ENCODE measurements at regions not wholly inside any gene's neighbourhood (a gene's known extent, or its start where the extent isn't known, plus 50 kb on each side); places are given as distances from the start of the nearest gene placed in this dataset.

- H3K36me3 ChIP-seq (ENCODE audit: control insufficient read depth in 2 of 2, insufficient read depth in 2 of 2, low read length in 1 of 2), result no peaks in the 10 kb centered on the region
- no peak for DNase-seq (ENCODE audit: low read depth, low spot score)
- H3K9ac ChIP-seq (ENCODE audit: control insufficient read depth, insufficient read depth, low read length), result no peak overlapping the region
- H3K4me3 ChIP-seq, result no peak overlapping the region
- TF ChIP-seq FOXK2 (IDR thresholded peaks at IDR 0.05) (no peak), RBBP5 (conservative IDR thresholded peaks at IDR 0.05) (no peak), DPF2 (IDR thresholded peaks at IDR 0.05) (no peak), NKRF (conservative IDR thresholded peaks at IDR 0.05) (no peak), ETV6 (conservative IDR thresholded peaks at IDR 0.05 in 1 of 2, IDR thresholded peaks at IDR 0.05 in 1 of 2; ENCODE audit: borderline replicate concordance in 1 of 2, low read depth in 1 of 2) (no peak), NBN (IDR thresholded peaks at IDR 0.05) (no peak), CEBPZ (IDR thresholded peaks at IDR 0.05; ENCODE audit: low read depth, low read length) (no peak), SIN3A (IDR thresholded peaks at IDR 0.05; ENCODE audit: low read depth, low read length) (no peak)
- H3K4me1 ChIP-seq (ENCODE audit: control insufficient read depth, insufficient read depth, low read length), result no peaks in the 10 kb centered on the region
- ATAC-seq, result no peak
- WGBS (ENCODE audit: insufficient coverage, insufficient replicate concordance, low lambda C conversion rate, missing lambda C conversion rate), result 20% methylated on average over 5 of the region's 5 CpGs
- no TSS peak for BruUV-seq (replicated peaks)
- ChIA-PET CTCF (no interaction called here), SMC1A (ENCODE audit: uncharacterized antibody, unreplicated experiment) (no interaction called here), RAD21 (ENCODE audit: unreplicated experiment) (no interaction called here), POLR2A (no interaction called here)
- H3K27me3 ChIP-seq (replicated peaks in 1 of 2; ENCODE audit: control insufficient read depth in 2 of 2, insufficient read depth in 2 of 2, low read length in 1 of 2), result no peaks in the 10 kb centered on the region
- no peaks in the 10 kb centered on the region for H4K20me1 ChIP-seq (ENCODE audit: control insufficient read depth, insufficient read depth)
- H3K4me2 ChIP-seq (ENCODE audit: control insufficient read depth, insufficient read depth), result no peak overlapping the region
- no peak overlapping the region for H2AFZ ChIP-seq (ENCODE audit: control insufficient read depth, low read depth, low read length)
- no peaks in the 10 kb centered on the region for H3K79me2 ChIP-seq (ENCODE audit: control insufficient read depth, insufficient read depth, low read length)
- intact Hi-C loops (cut with micrococcal nuclease; ENCODE audit: unreplicated experiment) (no loop called here), in situ Hi-C loops (cut with MboI) (no loop called here)
- H3K27ac ChIP-seq (ENCODE audit: control insufficient read depth, insufficient read depth), result no peak overlapping the region
- FAIRE-seq, result no peak
- H3K9me3 ChIP-seq (replicated peaks; ENCODE audit: control insufficient read depth, insufficient read depth, low read length), result no peaks in the 10 kb centered on the region
Measured at GRCh38 chr3:88408935-88409334, 259.2 kb downstream of the C3orf38 start.

Data from GM12878 (cell line).